ENCODE measurements at regions not wholly inside any gene's neighbourhood (a gene's known extent, or its start where the extent isn't known, plus 50 kb on each side); places are given as distances from the start of the nearest gene placed in this dataset.

DNA sequence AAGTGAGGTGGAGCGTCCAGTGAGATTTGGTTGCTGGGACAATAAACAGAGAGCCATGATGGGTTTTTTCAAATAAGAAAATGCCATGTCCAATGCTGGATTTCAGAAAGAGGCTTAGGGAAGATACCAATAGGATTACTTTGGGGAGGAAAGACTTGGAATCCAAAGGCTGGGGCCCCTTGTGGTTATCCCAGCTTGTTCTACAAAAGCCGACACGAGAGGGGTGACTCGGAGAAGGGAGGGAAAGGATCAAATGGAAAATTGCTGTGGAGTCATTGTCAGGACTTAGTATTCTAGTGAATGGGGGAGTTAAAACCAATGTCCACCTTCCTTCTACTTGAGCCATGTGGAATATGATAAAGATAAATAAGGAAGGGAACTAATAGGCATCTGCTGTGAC, 305.5 kb downstream of the SOX9 start:
- H3K36me3 Mint-ChIP-seq (ENCODE audit: insufficient read depth, unreplicated experiment) = peaks cover 62% of the 10 kb centered on the region
- H3K27ac Mint-ChIP-seq (ENCODE audit: low read depth, unreplicated experiment) = no peak overlapping the region
- H3K4me3 Mint-ChIP-seq (ENCODE audit: unreplicated experiment) = no peak overlapping the region
- DNase-seq (ENCODE audit: unreplicated experiment) = no peak
- H3K27me3 Mint-ChIP-seq (ENCODE audit: insufficient read depth, unreplicated experiment) = no peaks in the 10 kb centered on the region
- H3K9me3 Mint-ChIP-seq (ENCODE audit: unreplicated experiment) = no peaks in the 10 kb centered on the region
- CTCF ChIA-PET = no interaction called here
- peaks cover 55% of the 10 kb centered on the region for H3K4me1 Mint-ChIP-seq (ENCODE audit: insufficient read depth, unreplicated experiment)
- POLR2A ChIA-PET = no interaction called here
- no TSS peak for BruUV-seq (replicated peaks)
- no peak for TF ChIP-seq CTCF (IDR thresholded peaks at IDR 0.05; ENCODE audit: unreplicated experiment)
- intact Hi-C loops (cut with micrococcal nuclease) = no loop called here

- TF ChIP-seq CTCF (IDR thresholded peaks at IDR 0.05; ENCODE audit: unreplicated experiment) = no peak
- Mint-ChIP-seq H3K27me3 (ENCODE audit: insufficient read depth, unreplicated experiment) (no peaks in the 10 kb centered on the region), H3K4me1 (ENCODE audit: insufficient read depth, unreplicated experiment) (peaks cover 47% of the 10 kb centered on the region), H3K4me3 (ENCODE audit: unreplicated experiment) (no peak overlapping the region), H3K9me3 (ENCODE audit: unreplicated experiment) (no peaks in the 10 kb centered on the region), H3K36me3 (ENCODE audit: insufficient read depth, unreplicated experiment) (peaks cover 62% of the 10 kb centered on the region), H3K27ac (ENCODE audit: low read depth, unreplicated experiment) (no peak overlapping the region)
- intact Hi-C loops (cut with micrococcal nuclease) = no loop called here
- ChIA-PET CTCF (no interaction called here), POLR2A (no interaction called here)
- BruUV-seq (replicated peaks) = no TSS peak
- DNase-seq (ENCODE audit: unreplicated experiment) = no peak
Measured at GRCh38 chr17:72426948-72427760, 306.3 kb downstream of the SOX9 start.

- Mint-ChIP-seq H3K4me3 (ENCODE audit: unreplicated experiment) (no peak overlapping the region), H3K4me1 (ENCODE audit: insufficient read depth, unreplicated experiment) (peaks cover 47% of the 10 kb centered on the region), H3K9me3 (ENCODE audit: unreplicated experiment) (no peaks in the 10 kb centered on the region), H3K27me3 (ENCODE audit: insufficient read depth, unreplicated experiment) (no peaks in the 10 kb centered on the region), H3K27ac (ENCODE audit: low read depth, unreplicated experiment) (no peak overlapping the region), H3K36me3 (ENCODE audit: insufficient read depth, unreplicated experiment) (peaks cover 62% of the 10 kb centered on the region)
- ChIA-PET CTCF (no interaction called here), POLR2A (no interaction called here)
- no peak for TF ChIP-seq CTCF (IDR thresholded peaks at IDR 0.05; ENCODE audit: unreplicated experiment)
- DNase-seq (ENCODE audit: unreplicated experiment) = no peak
- intact Hi-C loops (cut with micrococcal nuclease) = no loop called here
- no TSS peak for BruUV-seq (replicated peaks)
Measured at GRCh38 chr17:72427761-72428109, 306.9 kb downstream of the SOX9 start.

DNA sequence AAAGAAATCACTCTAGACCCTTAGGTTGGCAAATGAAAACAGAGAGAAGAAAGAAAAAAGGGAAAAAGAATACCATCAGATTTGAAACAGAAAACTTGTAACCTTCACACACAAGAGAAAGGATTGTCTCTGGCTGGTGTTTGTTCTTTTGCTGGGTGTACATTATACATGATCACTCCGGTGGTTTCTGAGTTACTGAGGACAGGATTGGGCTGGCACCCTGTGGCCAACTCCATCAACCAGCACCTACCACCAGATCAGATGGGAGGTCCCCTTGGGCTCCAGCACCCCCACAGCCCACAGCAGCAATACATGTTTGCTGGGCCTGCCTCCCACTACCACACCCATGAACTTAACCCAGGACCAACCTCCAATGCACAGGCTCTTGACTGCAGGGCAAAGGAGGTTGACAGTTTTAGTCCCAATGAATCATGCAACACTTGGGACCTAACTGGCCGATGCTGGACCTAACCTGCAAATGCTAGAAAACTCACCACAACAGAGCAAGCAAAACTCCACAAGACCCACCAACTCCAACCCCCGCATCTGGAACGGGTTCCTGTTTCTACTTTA, 308.3 kb downstream of the SOX9 start:
- H3K36me3 Mint-ChIP-seq (ENCODE audit: insufficient read depth, unreplicated experiment) = peaks cover 65% of the 10 kb centered on the region
- ChIA-PET CTCF (interaction anchor here (0.7 kb wide), 1 partner anchor 37 kb away, joined by 3 read pairs; no protein-coding TSS in a partner anchor), POLR2A (no interaction called here)
- no peaks in the 10 kb centered on the region for H3K9me3 Mint-ChIP-seq (ENCODE audit: unreplicated experiment)
- H3K27ac Mint-ChIP-seq (ENCODE audit: low read depth, unreplicated experiment) = peak overlapping the region; percentile 23
- DNase-seq (ENCODE audit: unreplicated experiment) = no peak
- TF ChIP-seq CTCF (IDR thresholded peaks at IDR 0.05; ENCODE audit: unreplicated experiment) = no peak
- peaks cover 39% of the 10 kb centered on the region for H3K4me1 Mint-ChIP-seq (ENCODE audit: insufficient read depth, unreplicated experiment)
- intact Hi-C loops (cut with micrococcal nuclease) = no loop called here
- BruUV-seq (replicated peaks) = no TSS peak
- H3K27me3 Mint-ChIP-seq (ENCODE audit: insufficient read depth, unreplicated experiment) = no peaks in the 10 kb centered on the region
- no peak overlapping the region for H3K4me3 Mint-ChIP-seq (ENCODE audit: unreplicated experiment)
